ENCODE measurements at regions not wholly inside any gene's neighbourhood (a gene's known extent, or its start where the extent isn't known, plus 50 kb on each side); places are given as distances from the start of the nearest gene placed in this dataset.
"Not testable (repeated sequence)": the region's sequence is repeated elsewhere in the genome, so short reads cannot be mapped to it uniquely, and the experiment has no call there.

GRCh38 chr7:65105650-65106203 is 99.2 kb upstream of the ERV3-1 start:
- TF ChIP-seq, protein P1, sequence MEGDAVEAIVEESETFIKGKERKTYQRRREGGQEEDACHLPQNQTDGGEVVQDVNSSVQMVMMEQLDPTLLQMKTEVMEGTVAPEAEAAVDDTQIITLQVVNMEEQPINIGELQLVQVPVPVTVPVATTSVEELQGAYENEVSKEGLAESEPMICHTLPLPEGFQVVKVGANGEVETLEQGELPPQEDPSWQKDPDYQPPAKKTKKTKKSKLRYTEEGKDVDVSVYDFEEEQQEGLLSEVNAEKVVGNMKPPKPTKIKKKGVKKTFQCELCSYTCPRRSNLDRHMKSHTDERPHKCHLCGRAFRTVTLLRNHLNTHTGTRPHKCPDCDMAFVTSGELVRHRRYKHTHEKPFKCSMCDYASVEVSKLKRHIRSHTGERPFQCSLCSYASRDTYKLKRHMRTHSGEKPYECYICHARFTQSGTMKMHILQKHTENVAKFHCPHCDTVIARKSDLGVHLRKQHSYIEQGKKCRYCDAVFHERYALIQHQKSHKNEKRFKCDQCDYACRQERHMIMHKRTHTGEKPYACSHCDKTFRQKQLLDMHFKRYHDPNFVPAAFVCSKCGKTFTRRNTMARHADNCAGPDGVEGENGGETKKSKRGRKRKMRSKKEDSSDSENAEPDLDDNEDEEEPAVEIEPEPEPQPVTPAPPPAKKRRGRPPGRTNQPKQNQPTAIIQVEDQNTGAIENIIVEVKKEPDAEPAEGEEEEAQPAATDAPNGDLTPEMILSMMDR (IDR thresholded peaks at IDR 0.05), result not testable (repeated sequence)
- TF ChIP-seq EZH2 (IDR thresholded peaks at IDR 0.05; ENCODE audit: borderline replicate concordance, insufficient read depth, low read depth, low read length, poor library complexity, severe bottlenecking), result not testable (repeated sequence)

Data from B cell (primary cell).